ENCODE measurements at regions not wholly inside any gene's neighbourhood (a gene's known extent, or its start where the extent isn't known, plus 50 kb on each side); places are given as distances from the start of the nearest gene placed in this dataset.

DNA sequence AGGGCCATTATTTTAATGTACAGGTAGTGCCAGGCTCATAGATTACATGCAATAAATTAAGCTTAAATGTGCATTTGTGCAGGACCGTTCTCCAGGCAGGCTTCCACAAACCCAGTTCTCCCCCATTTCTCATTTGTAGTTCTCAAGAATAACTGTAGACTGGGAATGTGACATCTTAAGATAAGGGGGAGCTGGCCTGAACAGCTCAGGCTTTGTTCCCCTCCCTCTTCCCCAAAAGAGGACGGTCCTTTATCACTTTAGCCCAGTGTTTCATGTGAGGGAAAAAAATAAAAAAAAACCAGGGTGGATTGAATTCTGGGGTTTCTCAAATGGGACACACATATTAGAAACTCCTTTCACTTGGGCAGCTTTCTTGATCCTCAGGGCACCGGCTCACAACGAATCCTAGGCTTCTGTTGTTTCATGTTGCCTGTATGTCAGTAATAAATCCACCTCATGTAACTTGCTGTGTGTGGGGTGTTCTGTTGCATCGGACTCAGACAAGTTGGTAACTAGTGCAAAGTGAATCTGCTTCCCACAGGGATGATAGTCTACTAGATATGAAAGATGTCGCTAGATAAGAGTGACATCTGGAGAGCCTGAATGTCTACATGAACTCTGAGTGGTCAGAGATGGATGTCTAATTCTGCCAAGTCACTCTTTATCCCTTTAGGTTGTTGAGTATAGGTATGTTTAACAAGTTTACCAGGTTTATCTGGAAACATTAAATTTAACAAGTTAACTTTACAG, 2030.6 kb upstream of the NUDT12 start:
- no peak for ATAC-seq
- TF ChIP-seq PPARA (CRISPR knock-in tag; IDR thresholded peaks at IDR 0.05; ENCODE audit: borderline replicate concordance): no peak
- TF ChIP-seq, protein P1, sequence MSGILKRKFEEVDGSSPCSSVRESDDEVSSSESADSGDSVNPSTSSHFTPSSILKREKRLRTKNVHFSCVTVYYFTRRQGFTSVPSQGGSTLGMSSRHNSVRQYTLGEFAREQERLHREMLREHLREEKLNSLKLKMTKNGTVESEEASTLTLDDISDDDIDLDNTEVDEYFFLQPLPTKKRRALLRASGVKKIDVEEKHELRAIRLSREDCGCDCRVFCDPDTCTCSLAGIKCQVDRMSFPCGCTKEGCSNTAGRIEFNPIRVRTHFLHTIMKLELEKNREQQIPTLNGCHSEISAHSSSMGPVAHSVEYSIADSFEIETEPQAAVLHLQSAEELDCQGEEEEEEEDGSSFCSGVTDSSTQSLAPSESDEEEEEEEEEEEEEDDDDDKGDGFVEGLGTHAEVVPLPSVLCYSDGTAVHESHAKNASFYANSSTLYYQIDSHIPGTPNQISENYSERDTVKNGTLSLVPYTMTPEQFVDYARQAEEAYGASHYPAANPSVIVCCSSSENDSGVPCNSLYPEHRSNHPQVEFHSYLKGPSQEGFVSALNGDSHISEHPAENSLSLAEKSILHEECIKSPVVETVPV (CRISPR knock-in tag; IDR thresholded peaks at IDR 0.05): no peak
- TF ChIP-seq, protein P2, sequence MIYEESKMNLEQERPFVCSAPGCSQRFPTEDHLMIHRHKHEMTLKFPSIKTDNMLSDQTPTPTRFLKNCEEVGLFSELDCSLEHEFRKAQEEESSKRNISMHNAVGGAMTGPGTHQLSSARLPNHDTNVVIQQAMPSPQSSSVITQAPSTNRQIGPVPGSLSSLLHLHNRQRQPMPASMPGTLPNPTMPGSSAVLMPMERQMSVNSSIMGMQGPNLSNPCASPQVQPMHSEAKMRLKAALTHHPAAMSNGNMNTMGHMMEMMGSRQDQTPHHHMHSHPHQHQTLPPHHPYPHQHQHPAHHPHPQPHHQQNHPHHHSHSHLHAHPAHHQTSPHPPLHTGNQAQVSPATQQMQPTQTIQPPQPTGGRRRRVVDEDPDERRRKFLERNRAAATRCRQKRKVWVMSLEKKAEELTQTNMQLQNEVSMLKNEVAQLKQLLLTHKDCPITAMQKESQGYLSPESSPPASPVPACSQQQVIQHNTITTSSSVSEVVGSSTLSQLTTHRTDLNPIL (CRISPR knock-in tag; IDR thresholded peaks at IDR 0.05; ENCODE audit: low read depth): no peak
- no peak for TF ChIP-seq TOX (CRISPR knock-in tag; IDR thresholded peaks at IDR 0.05; ENCODE audit: borderline replicate concordance)
- no peak for TF ChIP-seq ARNTL (CRISPR knock-in tag; IDR thresholded peaks at IDR 0.05; ENCODE audit: borderline replicate concordance, low read depth)
- no peak for TF ChIP-seq GLIS3 (CRISPR knock-in tag; IDR thresholded peaks at IDR 0.05)
- no peak for TF ChIP-seq ZC3H10 (CRISPR knock-in tag; IDR thresholded peaks at IDR 0.05)
- no peak for TF ChIP-seq BACH2 (CRISPR knock-in tag; IDR thresholded peaks at IDR 0.05; ENCODE audit: borderline replicate concordance)
- TF ChIP-seq, protein P3, sequence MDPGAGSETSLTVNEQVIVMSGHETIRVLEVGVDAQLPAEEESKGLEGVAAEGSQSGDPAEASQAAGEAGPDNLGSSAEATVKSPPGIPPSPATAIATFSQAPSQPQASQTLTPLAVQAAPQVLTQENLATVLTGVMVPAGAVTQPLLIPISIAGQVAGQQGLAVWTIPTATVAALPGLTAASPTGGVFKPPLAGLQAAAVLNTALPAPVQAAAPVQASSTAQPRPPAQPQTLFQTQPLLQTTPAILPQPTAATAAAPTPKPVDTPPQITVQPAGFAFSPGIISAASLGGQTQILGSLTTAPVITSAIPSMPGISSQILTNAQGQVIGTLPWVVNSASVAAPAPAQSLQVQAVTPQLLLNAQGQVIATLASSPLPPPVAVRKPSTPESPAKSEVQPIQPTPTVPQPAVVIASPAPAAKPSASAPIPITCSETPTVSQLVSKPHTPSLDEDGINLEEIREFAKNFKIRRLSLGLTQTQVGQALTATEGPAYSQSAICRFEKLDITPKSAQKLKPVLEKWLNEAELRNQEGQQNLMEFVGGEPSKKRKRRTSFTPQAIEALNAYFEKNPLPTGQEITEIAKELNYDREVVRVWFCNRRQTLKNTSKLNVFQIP (CRISPR knock-in tag; IDR thresholded peaks at IDR 0.05; ENCODE audit: borderline replicate concordance, low read depth): no peak
- no peak for TF ChIP-seq CSDC2 (CRISPR knock-in tag; IDR thresholded peaks at IDR 0.05)
- TF ChIP-seq RARB (CRISPR knock-in tag; IDR thresholded peaks at IDR 0.05): no peak
- TF ChIP-seq ZNF70 (CRISPR knock-in tag; IDR thresholded peaks at IDR 0.05): no peak
- TF ChIP-seq TCF4 (CRISPR knock-in tag; IDR thresholded peaks at IDR 0.05; ENCODE audit: borderline replicate concordance): no peak; the same call in 1 of the 2 replicates
- TF ChIP-seq, protein P4, sequence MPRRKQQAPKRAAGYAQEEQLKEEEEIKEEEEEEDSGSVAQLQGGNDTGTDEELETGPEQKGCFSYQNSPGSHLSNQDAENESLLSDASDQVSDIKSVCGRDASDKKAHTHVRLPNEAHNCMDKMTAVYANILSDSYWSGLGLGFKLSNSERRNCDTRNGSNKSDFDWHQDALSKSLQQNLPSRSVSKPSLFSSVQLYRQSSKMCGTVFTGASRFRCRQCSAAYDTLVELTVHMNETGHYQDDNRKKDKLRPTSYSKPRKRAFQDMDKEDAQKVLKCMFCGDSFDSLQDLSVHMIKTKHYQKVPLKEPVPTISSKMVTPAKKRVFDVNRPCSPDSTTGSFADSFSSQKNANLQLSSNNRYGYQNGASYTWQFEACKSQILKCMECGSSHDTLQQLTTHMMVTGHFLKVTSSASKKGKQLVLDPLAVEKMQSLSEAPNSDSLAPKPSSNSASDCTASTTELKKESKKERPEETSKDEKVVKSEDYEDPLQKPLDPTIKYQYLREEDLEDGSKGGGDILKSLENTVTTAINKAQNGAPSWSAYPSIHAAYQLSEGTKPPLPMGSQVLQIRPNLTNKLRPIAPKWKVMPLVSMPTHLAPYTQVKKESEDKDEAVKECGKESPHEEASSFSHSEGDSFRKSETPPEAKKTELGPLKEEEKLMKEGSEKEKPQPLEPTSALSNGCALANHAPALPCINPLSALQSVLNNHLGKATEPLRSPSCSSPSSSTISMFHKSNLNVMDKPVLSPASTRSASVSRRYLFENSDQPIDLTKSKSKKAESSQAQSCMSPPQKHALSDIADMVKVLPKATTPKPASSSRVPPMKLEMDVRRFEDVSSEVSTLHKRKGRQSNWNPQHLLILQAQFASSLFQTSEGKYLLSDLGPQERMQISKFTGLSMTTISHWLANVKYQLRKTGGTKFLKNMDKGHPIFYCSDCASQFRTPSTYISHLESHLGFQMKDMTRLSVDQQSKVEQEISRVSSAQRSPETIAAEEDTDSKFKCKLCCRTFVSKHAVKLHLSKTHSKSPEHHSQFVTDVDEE (CRISPR knock-in tag; IDR thresholded peaks at IDR 0.05): no peak
- no peak for TF ChIP-seq ZFP3 (CRISPR knock-in tag; IDR thresholded peaks at IDR 0.05)
- TF ChIP-seq SNAI2 (CRISPR knock-in tag; IDR thresholded peaks at IDR 0.05): no peak

DNA sequence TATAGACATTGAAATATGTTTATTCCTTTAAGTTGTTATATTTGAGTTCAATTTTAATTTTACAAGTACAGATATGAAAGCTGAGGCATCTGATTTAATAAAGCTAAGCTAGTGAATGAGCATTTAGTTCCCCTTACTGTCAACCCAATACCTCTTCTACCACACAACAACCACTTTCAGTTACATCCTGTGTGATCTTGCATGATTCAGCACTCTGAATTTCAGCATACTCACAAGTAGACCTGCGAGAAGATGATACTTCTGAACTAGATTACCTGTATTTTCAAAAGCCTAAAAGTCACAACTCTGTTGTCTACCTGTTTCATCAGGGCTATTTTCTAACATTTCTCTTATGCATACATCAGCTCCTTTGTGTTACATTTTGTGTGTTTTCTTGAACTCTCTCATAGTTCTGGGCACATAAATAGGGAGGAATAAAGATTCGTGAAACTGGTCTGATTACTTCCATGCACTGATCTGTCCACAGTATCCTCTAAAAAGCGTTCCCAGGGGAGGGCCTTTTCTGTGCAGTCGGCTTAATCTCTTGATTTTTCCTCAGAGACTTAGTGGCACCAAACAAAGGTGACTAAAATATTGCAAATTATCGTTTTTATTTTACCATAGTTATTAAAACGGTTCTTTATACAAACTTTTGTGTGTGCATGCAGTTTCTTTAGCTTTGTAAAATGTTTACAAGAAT, 2025.5 kb upstream of the NUDT12 start:
- TF ChIP-seq ZFP3 (CRISPR knock-in tag; IDR thresholded peaks at IDR 0.05) (no peak), TOX (CRISPR knock-in tag; IDR thresholded peaks at IDR 0.05; ENCODE audit: borderline replicate concordance) (no peak), SNAI2 (CRISPR knock-in tag; IDR thresholded peaks at IDR 0.05) (no peak), BACH2 (CRISPR knock-in tag; IDR thresholded peaks at IDR 0.05; ENCODE audit: borderline replicate concordance) (no peak), ZNF565 (CRISPR knock-in tag; conservative IDR thresholded peaks at IDR 0.05; ENCODE audit: low read depth) (no peak), TCF4 (CRISPR knock-in tag; IDR thresholded peaks at IDR 0.05; ENCODE audit: borderline replicate concordance) (no peak), ZFP30 (CRISPR knock-in tag; IDR thresholded peaks at IDR 0.05) (no peak), OSR1 (CRISPR knock-in tag; IDR thresholded peaks at IDR 0.05) (no peak), ZNF70 (CRISPR knock-in tag; IDR thresholded peaks at IDR 0.05) (no peak)
- TF ChIP-seq, protein P3 (CRISPR knock-in tag; IDR thresholded peaks at IDR 0.05; ENCODE audit: borderline replicate concordance, low read depth): no peak
- TF ChIP-seq, protein P5, sequence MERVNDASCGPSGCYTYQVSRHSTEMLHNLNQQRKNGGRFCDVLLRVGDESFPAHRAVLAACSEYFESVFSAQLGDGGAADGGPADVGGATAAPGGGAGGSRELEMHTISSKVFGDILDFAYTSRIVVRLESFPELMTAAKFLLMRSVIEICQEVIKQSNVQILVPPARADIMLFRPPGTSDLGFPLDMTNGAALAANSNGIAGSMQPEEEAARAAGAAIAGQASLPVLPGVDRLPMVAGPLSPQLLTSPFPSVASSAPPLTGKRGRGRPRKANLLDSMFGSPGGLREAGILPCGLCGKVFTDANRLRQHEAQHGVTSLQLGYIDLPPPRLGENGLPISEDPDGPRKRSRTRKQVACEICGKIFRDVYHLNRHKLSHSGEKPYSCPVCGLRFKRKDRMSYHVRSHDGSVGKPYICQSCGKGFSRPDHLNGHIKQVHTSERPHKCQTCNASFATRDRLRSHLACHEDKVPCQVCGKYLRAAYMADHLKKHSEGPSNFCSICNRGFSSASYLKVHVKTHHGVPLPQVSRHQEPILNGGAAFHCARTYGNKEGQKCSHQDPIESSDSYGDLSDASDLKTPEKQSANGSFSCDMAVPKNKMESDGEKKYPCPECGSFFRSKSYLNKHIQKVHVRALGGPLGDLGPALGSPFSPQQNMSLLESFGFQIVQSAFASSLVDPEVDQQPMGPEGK (CRISPR knock-in tag; IDR thresholded peaks at IDR 0.05; ENCODE audit: borderline replicate concordance): no peak
- TF ChIP-seq, protein P4 (CRISPR knock-in tag; IDR thresholded peaks at IDR 0.05): no peak
- ATAC-seq: no peak
